ENCODE measurements at regions not wholly inside any gene's neighbourhood (a gene's known extent, or its start where the extent isn't known, plus 50 kb on each side); places are given as distances from the start of the nearest gene placed in this dataset.
"Not testable (repeated sequence)": the region's sequence is repeated elsewhere in the genome, so short reads cannot be mapped to it uniquely, and the experiment has no call there.

DNA sequence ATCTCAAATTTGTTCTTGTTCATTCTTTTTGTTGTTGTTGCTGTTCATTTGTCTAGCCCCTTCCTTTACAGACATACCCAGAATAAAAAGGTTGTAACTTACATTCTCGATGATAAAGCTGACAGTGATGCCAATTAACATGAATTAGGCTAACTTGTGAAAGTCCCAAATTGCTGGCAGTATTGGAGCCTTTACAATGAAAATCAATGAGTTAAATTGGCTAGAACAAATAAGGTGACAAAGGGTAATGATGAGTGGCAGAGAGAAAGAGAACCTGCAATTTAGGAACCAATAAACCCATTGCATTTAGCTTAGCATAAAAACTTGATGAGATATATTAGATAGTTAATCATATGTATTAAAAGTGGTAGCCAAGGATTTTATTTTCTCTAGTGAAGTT lies 521.0 kb downstream of the ADCYAP1 start:
- no peak for DNase-seq

DNA sequence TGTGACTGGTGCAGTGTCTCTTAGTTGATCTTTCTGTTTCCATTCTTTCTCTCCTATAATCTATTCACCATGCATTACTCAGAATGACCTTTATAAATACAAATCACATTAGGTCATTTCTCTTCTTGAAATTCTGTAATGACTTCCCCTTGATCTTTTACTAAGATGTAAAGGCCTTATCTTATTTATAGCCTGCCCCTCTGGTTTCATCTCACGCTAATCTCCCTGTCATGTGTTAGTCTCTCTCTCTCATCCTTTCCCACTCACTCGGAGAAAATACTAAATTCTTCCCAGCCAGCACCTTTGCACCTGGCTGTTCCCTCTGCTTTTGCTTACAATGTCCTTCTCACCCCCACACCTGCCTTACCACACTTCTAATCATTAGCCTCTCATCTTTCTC lies 530.8 kb downstream of the ADCYAP1 start:
- DNase-seq: no peak

DNA sequence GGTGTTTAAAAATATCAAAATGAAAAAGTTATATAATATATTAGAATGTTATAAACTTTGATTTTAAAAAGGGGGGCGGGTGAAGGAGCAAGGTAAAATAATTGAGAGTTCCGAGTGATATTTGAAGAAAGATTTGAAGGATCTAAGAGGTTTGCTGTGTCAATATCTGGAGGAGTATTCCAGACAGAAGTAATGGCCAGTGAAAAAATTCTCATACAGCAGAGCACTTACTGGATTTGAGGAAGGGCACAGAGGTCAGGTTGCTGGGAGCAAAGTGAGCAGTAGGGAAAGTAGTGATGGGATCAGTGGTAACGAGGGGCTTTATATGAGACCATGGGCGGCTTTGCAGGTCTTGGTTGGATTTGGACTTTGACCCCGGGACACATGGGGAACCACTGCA lies 531.5 kb downstream of the ADCYAP1 start:
- no peak for DNase-seq

DNA sequence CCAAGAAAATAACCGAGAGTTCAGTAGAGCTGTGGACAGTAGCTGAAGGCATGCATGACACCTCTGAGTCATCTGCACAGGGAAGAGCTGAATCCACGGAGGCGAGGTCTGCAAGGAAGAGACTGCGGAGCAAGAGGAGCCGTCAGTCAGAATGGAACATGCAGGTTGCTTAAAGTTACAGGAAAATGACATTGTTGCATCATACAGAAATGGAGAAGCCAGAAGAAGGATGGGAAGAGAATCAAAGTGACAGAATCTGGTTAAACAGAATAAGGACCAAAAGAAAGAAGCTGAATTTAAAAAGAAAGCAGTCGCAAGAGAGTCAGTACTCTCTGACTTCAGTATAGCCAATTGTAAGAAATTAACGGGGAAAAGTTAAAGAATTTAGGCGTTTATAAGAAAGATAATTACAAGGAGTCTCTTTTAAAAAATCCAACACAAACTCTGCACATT lies 533.8 kb downstream of the ADCYAP1 start:
- no peak for DNase-seq

DNA sequence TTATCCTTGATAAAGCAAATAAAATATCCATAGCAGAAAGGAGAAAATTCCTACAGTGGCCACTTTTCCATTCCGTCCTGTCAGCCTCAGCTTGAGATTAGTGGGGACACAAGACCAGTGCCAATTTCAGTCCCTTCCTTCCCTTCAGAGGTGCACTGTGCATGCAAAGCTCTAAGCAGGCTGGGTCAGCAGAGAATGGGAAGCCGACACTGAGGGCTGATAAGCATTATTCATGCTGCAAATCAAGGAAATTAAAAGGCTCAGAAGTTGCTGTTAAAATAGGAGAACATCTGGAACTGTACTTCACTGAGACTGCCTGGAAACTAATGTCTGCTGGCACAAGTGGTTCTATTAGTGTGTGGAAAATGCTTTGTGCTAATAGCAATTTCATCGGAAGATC lies 534.3 kb downstream of the ADCYAP1 start:
- no peak for DNase-seq

DNA sequence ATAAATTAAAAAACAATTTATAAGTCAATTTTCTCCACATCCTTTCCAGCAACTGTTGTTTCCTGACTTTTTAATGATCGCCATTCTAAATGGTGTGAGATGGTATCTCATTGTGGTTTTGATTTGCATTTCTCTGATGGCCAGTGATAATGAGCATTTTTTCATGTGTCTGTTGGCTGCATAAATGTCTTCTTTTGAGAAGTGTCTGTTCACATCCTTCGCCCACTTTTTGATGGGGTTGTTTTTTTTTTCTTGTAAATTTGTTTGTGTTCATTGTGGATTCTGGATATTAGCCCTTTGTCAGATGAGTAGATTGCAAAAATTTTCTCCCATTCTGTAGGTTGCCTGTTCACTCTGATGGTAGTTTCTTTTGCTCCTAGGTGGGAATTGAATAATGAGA lies 539.4 kb downstream of the ADCYAP1 start:
- DNase-seq: not testable (repeated sequence)

DNA sequence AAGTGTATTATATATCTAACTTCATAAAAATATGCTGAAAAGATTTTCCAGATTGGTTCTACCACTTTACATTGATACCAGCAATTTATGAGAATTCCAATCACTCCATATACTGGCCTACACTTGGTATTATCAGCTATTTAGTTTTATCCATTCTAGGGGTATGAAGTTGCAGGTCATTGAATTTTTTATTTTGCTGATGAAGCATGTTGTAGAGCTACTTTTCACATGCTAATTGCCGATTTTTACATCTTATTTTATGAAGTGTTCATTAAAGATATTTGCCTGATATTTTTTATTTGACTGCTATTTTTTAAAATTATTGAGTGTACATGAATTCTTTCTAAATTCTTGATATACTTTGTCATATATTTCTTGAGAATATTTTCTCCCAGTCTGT lies 542.1 kb downstream of the ADCYAP1 start:
- no peak for DNase-seq

DNA sequence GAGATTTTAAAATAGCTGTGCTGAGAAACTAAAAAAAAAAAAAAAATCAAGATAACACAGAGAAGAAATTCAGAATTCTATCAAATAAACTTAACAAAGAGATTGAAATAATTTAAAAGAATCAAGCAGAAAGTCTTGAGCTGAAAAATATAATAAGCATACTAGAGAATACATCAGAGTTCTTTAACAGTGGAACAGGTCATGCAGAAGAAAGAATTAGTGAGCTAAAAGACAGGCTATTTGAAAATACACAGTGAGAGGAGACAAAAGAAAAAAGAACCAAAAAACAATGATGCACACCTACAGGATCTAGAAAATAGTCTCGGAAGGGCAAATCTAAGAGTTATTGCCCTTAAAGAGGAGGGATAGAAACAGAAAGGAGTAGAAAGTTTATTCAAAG lies 548.1 kb downstream of the ADCYAP1 start:
- DNase-seq: no peak

DNA sequence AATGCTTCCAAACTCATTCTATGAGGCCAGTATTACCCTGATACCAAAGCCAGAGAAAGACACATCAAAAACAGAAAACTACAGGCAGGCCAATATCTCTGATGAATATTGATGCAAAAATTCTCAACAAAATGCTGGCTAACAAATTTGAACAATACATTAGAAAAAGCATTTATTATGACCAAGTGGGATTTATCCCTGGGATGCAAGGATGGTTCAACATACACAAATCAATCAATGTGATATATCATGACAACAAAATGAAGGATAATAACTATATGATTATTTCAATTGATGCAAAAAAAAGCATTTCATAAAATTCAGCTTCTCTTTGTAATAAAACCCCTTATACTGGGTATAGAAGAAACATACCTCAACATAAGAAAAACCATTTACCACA lies 550.9 kb downstream of the ADCYAP1 start:
- no peak for DNase-seq

DNA sequence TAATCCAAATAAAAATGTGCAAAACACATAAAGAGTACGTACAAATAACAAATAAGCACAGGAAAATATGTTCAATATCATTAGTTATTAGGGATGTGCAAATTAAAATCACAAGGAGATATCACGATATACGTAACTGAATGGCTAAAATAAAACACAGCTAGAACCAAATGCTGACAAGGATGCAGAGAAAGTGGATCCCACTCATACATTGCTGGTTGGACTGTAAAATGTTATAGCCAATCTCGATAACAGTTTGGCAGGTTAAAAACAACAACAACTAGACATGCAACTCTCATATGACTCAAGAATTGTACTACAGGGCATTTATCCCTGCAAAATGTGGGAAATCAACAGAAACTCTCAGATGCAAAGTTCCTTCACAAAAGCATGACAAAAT lies 553.9 kb downstream of the ADCYAP1 start:
- no peak for DNase-seq

DNA sequence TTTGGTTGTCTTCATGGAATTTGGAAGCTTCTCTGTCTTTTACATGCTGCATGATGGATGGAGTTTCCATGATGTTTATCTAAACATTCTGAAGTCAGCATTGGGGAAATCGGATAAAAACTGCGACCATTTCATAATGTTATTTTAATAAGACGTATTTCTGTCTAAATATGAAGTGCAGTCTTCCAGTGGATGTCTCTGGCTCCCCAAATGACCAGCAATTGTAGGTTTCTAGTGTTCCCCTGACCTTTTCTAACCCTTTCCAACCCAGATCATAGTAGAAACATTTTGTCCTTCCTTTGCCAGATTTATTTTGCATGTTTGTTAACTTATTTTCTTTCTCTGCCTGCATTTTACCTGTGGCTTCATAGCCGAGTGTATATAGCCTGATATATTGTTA lies 559.3 kb downstream of the ADCYAP1 start:
- no peak for DNase-seq

DNA sequence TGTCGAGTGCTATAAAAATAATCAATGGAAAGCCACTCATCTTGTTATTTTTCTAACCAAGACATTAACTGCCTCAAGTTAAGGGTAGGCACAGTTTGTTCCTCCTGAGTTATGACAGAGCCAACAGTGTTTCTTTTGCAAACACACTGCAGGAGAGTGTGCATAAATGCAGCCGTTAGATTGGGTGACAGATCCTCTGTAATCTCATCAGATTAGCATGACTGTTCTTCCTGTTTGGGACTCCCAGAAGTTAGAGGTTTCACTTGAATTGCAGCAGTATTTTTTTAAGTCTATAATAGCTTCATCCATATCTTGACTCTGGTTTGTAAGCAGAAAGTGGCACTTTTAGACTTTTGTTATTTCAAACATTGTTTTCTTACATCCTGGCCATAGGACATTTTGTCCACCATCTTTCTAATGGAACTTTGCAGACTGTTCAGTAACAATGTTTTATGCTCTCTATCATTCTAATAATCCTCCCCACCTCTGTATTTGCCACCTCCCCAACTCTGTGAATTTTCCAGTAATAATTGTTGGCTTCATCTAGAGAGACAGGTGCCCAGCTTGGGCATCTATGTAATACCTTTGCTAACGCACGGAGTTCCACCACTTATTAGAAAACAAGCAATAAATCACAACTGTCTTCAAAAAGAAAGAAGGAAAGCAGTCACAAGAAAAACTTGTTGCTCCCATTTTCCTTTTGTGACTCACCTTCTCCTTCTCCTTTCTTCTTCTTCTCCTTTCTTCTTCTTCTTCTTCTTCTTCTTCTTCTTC lies 560.0 kb downstream of the ADCYAP1 start:
- DNase-seq: no peak

DNA sequence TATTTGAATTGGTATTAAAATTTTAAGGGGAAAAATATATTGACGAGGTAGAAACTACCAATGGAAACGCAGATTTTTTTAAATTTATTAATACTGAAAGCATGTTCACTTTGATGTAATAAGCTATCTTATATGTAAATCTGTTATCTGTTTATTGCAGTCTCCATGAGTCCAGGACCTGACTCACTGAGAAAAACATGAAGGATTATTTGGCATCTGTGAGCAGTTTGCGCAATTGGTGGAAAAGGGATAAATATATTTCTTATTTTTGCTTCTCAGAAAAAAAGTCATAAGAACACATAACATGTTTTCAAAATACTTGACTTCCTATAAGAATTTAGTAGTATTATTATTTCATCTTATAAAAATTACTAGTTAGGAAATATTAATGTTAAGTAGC lies 561.4 kb downstream of the ADCYAP1 start:
- no peak for DNase-seq

DNA sequence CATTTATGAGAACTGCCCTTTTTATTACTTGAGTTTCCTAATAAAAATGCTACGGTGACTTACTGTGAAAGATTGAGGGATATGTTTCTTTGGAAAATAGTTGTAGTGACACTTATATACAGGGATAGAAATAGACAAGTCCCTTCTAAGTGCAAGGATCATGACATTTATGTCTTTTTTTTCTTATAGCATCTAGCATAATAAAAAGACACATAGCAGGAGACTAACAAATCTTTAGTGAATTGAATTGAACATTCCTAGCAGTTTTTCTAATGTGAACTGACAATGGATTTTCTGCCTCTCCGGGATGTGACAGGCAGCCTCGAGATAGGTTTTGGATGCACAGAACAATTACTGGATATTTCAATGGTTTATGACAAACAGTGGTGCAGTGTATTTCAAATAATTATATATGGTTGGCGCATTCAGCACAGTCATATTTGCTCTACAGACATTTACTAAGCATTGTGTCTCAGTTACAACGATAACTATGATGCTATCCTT lies 562.8 kb downstream of the ADCYAP1 start:
- DNase-seq: no peak

DNA sequence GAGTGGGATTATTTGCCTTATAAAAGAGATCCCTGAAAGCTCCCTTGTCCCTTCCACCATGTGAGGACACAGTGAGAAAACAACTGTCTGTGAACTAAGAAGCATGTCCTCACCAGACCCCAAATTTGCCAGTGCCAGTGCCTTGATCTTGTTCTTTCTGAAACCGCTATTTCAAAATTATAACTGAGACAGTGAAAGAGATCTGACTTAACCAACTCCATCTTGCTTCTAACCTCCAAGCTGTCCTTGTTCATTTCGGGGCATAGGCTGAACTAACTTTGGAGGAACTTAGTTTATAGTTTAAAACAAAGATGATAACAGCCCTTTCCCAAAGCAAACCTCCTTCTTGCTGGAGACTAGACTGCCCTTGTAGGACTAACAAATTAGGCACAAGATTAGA lies 563.9 kb downstream of the ADCYAP1 start:
- DNase-seq: no peak

DNA sequence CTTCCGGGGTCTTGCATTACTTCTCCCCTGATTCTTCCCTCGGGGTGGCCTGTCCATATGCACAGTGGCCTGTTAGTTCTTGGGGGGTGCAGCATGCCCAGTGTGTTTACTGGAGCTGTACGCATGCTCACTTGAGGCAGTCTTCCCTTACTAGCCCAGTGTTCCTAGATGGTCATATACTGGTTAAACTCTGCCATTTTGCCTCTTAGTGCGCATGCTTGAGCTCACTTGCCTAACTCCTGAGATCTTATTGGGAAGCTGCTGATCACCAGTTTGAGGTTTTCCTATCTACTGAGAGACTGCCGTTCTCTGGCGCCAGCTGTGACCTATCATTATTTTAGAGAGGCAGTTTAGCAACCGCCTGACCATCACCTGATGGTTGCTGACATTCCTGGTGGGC lies 571.2 kb downstream of the ADCYAP1 start:
- DNase-seq: no peak

DNA sequence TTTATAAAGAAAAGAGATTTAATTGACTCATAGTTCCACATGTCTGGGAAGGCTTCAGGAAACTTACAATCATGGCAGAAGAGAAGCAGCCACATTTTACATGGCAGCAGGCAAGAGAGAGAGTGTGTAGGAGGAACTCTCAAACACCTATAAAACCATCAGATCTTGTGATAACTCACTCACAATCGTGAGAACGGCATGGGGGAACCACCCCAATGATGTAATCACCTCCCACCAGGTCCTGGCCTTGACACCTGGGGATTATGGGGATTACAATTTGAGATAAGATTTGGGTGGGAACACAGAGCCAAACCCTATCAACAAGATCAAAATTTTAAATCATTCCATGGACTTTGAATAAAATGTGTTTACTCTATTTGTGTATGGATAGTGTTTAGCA lies 575.6 kb downstream of the ADCYAP1 start:
- no peak for DNase-seq

DNA sequence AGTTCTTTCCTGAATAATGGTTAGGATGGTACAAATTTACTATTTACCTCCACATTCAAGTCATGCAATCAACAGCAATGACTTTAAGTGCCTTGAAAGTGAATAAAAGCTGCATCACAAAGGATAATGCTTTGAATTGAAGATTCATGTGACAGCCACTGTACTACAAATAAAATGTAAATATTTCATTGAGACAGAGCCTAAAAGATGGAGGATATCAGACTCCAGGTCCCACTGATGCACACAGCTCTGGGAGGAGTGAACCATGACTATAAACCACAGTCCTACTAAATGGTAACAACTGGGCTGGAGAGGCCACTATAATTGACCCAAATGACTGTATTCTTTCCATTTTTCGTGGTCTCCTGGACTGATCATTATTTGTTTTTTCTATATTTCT lies 576.9 kb downstream of the ADCYAP1 start:
- no peak for DNase-seq

DNA sequence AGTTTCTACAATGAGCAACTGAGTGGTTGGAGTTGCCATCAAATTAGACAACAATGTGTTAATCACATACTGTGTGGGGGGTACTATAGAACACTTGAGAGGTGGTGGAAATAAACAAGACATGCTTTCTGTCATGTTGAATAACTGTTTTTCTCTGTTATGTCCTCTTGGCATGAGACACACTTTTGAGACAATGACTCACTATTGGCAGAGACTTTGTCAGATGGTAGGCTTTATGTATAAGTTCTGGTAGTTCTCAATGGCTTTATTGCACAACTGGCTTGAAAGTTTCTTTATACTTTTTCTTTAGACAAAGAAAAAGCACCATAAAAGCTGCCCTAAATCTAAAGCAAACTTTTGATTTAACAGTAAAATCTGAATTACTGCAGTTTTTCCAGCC lies 578.7 kb downstream of the ADCYAP1 start:
- no peak for DNase-seq

DNA sequence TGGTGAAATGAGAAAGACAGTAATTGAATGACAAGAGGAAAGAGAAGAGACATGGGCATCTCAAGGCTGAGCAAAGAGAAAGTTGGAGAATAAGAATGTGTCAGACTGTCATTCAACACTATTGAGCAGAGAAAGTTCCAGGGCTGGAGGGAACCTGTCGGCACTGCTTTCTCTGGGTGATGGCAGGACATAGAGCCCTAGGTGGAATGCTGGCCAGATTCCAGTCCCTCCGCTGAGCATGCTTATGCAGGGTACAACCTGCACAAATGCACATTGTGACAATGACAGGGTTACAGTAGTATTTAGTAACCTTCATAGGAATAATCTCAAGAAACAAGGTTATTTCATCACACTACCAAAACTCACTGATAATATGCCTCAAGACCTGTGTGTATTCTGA lies 582.8 kb downstream of the ADCYAP1 start:
- DNase-seq: no peak

DNA sequence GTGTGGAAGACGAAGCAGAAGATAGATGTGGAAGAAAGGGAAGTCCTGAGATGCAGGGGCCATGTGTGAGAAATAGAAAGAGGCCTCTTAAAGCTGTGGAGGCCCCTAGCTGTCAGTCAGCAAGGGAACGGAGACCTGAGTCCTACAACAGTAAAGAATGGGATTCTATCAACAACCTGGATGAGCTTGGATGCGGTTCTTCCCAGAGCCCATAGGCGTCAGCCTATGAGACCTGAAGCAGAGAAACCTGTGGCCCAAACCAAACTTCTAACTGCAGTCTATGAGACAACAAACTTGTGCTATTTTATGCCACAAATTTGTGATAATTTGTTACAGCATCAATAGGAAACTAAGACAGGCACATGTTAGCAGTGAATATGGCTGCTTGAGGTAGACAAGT lies 583.7 kb downstream of the ADCYAP1 start:
- no peak for DNase-seq

DNA sequence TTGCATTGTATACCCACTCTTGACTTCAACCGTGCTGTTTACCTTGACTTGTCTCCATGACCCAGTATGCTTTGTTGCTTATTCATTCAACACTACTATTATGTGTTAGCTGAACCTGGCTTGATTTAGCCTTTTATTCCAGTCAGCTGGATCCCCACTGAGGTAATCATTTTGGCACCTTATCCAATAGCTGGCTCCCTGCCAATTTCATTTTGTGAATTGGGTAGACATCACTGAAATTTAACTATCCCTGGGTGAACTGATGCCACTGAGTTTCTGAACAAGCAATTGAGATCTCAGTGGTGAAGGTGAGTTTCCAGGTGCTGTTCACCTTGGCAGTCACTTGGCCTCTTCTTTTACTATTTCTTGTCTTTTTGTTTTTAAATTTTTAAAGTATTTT lies 584.3 kb downstream of the ADCYAP1 start:
- DNase-seq: no peak

DNA sequence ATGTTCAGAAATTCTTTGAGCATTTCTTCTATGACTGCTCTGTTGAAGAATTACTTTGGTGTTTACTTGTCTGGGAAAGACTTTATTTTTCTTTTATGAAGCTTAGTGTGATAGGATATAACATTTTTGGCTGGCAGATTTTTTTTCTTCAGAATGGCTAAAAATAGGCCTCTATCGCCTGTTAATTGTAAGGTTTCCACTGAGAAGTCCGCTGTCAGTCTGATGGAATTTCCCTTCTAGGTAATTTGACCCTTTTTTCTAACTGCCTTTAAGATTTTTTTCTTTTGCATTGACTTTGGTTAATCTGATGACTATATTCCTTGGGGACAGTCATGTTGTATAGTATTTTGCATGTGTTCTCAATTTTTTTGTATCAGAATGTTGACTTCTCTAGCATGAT lies 590.7 kb downstream of the ADCYAP1 start:
- no peak for DNase-seq

DNA sequence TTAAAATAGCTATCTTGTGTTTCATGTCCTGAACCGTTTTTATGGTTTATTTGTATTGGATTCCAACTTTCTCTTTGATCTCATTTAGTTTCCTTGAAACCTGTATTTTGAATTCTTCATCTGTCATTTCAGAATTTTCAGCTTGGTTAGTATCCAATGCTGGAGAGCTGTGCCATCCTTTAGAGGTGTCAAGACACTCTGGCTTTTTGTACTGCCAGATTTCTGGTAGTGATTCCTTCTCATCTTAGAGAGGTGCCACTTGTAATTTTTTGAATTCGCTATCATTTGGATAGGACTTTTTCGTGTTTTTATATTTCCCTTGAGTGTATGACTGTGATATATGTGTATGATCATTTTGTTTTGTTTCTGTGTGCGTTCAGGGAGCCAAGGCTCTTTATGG lies 591.4 kb downstream of the ADCYAP1 start:
- DNase-seq: no peak

DNA sequence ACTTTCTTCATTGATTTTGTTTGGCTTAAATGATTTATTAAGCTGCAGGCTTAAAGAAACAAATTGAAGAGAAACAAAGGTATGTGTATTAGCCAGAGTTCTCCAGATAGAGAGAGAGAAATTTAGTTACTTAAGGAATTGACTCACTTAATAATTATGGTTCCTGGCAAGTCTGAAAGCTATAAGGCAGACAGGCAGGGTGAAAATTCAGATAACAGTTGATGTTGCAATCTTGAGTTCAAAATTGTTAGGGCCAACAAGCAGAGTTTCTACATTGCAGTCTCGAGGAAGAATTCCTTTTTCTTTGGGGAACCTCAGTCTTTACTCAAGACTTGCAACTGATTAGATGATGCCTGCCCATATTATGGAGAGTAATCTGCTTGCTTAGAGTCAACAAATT lies 593.5 kb downstream of the ADCYAP1 start:
- DNase-seq: no peak
